ENCODE measurements at regions not wholly inside any gene's neighbourhood (a gene's known extent, or its start where the extent isn't known, plus 50 kb on each side); places are given as distances from the start of the nearest gene placed in this dataset.

GRCh38 chr11:128349650-128350299 lies 237.6 kb downstream of the ETS1 start:
- Mint-ChIP-seq H3K4me1 (peaks cover 58% of the 10 kb centered on the region), H3K27ac (peak overlapping the region; percentile 70), H3K27me3 (no peaks in the 10 kb centered on the region), H3K9me3 (no peaks in the 10 kb centered on the region), H3K4me3 (peak overlapping the region; percentile 50), H3K36me3 (ENCODE audit: low read depth) (peaks cover 3% of the 10 kb centered on the region)
- intact Hi-C loops (cut with micrococcal nuclease): no loop called here
- no peak for DNase-seq

DNA sequence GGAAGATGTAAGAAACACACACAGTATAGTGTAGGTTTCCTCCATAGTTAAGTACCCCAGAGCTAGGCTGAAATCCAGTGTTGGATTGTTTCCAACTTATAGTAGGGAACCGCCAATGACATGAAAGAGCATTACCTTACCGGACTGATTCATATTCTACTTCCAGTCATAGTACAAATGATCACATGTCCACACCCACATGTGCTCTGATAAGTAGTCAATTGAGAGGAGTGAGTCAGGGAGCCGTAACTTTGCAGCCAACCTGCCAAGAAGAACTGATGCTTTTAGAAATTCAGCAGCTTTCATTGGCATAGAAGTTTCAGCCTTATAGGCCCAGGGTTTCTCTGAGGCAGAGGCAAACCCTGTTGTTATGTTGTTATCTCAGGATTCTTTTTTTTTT lies 240.6 kb downstream of the ETS1 start:
- H3K27ac Mint-ChIP-seq: peak overlapping the region; percentile 69
- intact Hi-C loops (cut with micrococcal nuclease): no loop called here
- H3K9me3 Mint-ChIP-seq: peaks cover 7% of the 10 kb centered on the region
- peak; percentile 67 for DNase-seq
- H3K27me3 Mint-ChIP-seq: no peaks in the 10 kb centered on the region
- H3K36me3 Mint-ChIP-seq (ENCODE audit: low read depth): peaks cover 7% of the 10 kb centered on the region
- peak overlapping the region; percentile 20 for H3K4me3 Mint-ChIP-seq
- peaks cover 72% of the 10 kb centered on the region for H3K4me1 Mint-ChIP-seq

DNA sequence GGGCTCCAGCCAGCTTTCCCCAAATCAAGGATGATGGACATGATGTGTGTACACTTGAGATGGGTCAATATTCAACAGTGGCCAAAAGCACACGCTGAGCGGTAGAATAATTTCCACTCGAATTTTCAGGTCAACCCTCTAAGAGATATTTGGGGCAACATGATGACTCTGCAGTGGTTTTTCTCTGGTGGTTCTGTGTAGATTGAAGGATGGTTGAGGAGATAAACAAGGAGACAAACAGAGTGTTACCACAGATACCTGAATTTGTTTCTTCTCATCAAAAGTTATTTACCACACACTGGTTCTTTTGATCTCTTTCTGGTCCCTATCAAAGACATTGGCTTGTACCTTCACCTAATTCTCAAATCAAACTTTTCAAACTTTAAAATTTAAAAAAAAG lies 242.0 kb downstream of the ETS1 start:
- no peak overlapping the region for H3K4me3 Mint-ChIP-seq

DNA sequence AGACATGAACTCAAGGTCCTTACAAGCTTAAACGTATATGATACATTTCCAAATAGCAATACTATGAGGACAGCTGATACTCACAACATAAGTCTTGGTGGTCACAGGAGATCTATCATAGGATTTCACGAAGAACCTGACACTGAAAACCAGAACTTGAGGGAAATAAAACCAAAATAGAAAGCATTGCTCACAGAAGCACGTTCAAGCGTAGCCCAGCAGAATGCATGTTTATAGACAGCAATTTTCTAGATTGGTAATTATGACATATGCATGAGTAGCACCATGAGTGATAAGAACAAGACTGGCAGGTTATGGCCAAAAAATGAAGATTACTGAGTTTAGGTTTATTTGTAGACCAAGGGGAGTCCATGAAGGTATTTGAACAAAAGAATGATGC lies 243.5 kb downstream of the ETS1 start:
- Mint-ChIP-seq H3K4me1 (peaks cover 76% of the 10 kb centered on the region), H3K4me3 (peak overlapping the region; percentile 24), H3K27ac (peak overlapping the region; percentile 88), H3K36me3 (ENCODE audit: low read depth) (peaks cover 9% of the 10 kb centered on the region), H3K27me3 (no peaks in the 10 kb centered on the region), H3K9me3 (peaks cover 7% of the 10 kb centered on the region)
- DNase-seq: peak; percentile 72
- intact Hi-C loops (cut with micrococcal nuclease): loop anchor here (1.0 to 5.0 kb wide), 13 partner anchors 16 to 285 kb away; no protein-coding TSS in a partner anchor

More for the DNA sequence above, 242.0 kb downstream of the ETS1 start:
- Mint-ChIP-seq H3K36me3 (ENCODE audit: low read depth) (peaks cover 7% of the 10 kb centered on the region), H3K27me3 (no peaks in the 10 kb centered on the region), H3K4me1 (peaks cover 75% of the 10 kb centered on the region), H3K9me3 (peaks cover 7% of the 10 kb centered on the region), H3K27ac (peak overlapping the region; percentile 85)
- DNase-seq: peak; percentile 78
- intact Hi-C loops (cut with micrococcal nuclease): loop anchor here (2.0 kb wide), 1 partner anchor 77 kb away; no protein-coding TSS in a partner anchor

DNA sequence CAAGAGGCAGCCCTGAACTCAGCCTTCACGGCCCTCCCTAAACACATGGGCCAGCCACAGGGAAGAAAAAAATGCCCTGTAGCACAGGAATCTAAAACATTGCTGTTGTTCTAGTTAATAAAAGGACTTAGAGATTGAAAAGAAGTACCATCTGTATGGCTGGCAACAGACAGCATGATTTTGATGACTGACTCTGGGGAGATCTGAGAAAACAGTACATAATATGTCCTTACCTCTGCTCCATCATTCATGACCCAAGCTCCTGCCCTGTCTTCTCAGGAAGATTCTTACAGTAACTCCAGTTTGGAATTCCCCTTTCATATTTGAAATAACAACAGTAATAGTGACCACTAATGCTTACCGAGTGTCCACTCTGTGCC lies 244.2 kb downstream of the ETS1 start:
- H3K27me3 Mint-ChIP-seq: no peaks in the 10 kb centered on the region
- H3K27ac Mint-ChIP-seq: peak overlapping the region; percentile 88
- intact Hi-C loops (cut with micrococcal nuclease): loop anchor here (1.0 to 5.0 kb wide), 12 partner anchors 15 to 286 kb away; no protein-coding TSS in a partner anchor
- peaks cover 7% of the 10 kb centered on the region for H3K9me3 Mint-ChIP-seq
- DNase-seq: no peak
- peak overlapping the region; percentile 24 for H3K4me3 Mint-ChIP-seq
- H3K4me1 Mint-ChIP-seq: peaks cover 77% of the 10 kb centered on the region
- H3K36me3 Mint-ChIP-seq (ENCODE audit: low read depth): peaks cover 9% of the 10 kb centered on the region

DNA sequence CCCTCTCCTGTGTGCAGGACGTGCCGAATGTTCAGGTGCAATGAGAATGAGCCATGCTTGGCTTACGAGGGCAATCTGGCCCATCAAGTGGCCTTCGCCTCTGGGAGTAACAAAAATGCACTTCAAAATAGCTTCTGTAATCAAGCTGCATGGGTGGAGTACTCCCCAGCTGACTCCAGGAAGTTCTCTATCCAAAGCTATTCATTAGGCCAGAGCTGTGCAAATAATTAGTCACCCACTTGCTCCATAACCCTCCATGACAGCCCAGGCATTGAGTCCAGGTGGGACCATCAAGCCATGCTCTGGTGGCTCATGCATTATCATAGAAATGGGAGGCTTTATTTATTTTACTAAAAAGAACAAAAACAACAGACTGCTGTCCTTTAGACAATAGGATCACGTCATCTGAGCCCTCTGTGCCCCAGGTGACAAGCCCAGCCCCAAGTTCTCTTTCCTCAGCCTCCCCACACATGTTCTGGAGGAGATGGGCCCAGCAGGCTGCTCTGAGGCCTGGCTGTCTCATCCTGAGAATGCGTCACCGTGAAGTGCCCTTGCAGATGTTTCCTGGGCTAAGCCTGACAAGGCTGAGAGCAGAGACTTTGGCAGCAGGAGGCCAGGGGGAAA lies 244.7 kb downstream of the ETS1 start:
- Mint-ChIP-seq H3K4me1 (peaks cover 79% of the 10 kb centered on the region), H3K36me3 (ENCODE audit: low read depth) (peaks cover 9% of the 10 kb centered on the region), H3K27ac (peak overlapping the region; percentile 88), H3K27me3 (no peaks in the 10 kb centered on the region), H3K9me3 (peaks cover 10% of the 10 kb centered on the region), H3K4me3 (peak overlapping the region; percentile 24)
- peak; percentile 90 for DNase-seq
- intact Hi-C loops (cut with micrococcal nuclease): loop anchor here (1.0 to 5.0 kb wide), 13 partner anchors 14 to 287 kb away; no protein-coding TSS in a partner anchor

DNA sequence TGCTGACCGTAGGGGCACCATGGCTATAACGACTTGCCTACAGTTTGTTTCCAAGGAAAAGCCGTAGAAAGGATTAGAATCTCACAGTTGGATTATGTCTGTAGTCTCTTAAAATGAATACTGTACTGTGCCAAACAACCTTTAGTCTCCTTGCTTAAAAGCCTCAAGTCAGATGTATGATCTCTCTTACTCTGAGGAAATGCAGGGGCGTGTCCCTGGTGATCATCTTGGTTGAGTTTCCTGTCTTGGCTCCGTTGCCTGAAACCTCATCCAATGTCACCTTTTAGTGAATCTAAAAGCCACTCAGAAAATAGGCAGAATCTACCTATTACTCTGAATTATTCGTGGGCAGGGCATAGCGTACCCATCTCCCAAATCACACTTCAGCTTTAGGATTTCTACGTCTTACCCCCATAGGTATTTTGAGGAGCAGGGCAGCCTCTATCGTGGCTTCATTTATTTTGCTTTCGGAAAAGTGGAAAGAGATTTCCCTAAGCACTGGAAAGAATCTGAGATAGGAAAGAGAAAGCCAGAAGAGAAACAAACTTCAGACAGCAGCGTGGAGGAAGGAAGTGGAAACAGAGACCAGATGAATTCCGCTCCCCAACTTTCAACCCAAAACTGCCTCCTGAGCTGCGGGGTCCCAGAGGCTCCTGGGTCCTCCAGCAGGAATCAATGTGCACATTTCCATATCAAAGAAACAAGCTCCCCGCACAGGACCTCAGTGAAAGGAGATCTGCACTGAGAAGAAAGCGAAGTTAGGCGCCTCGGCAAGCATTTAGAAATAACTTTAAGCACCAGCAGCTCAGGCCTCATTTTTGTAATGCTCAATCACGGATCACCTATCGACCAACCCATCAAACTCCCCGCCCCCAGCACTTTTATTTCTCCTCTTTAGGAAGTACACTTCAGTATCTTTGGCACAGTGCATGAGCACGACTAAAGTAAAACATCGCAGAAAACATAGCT lies 245.8 kb downstream of the ETS1 start:
- Mint-ChIP-seq H3K27ac (peak overlapping the region; percentile 88), H3K4me3 (peak overlapping the region; percentile 24), H3K9me3 (peaks cover 10% of the 10 kb centered on the region), H3K4me1 (peaks cover 78% of the 10 kb centered on the region), H3K36me3 (ENCODE audit: low read depth) (peaks cover 9% of the 10 kb centered on the region), H3K27me3 (no peaks in the 10 kb centered on the region)
- intact Hi-C loops (cut with micrococcal nuclease): loop anchor here (1.0 to 5.0 kb wide), 5 partner anchors 38 to 181 kb away; no protein-coding TSS in a partner anchor
- peak; percentile 90 for DNase-seq

GRCh38 chr11:128339792-128340191 lies 247.6 kb downstream of the ETS1 start:
- H3K27ac Mint-ChIP-seq: peak overlapping the region; percentile 89
- no peaks in the 10 kb centered on the region for H3K27me3 Mint-ChIP-seq
- H3K9me3 Mint-ChIP-seq: peaks cover 10% of the 10 kb centered on the region
- peak overlapping the region; percentile 41 for H3K4me3 Mint-ChIP-seq
- peak; percentile 56 for DNase-seq
- intact Hi-C loops (cut with micrococcal nuclease): loop anchor here (1.0 to 5.0 kb wide), 3 partner anchors 11 to 168 kb away; no protein-coding TSS in a partner anchor
- H3K4me1 Mint-ChIP-seq: peaks cover 71% of the 10 kb centered on the region
- peaks cover 5% of the 10 kb centered on the region for H3K36me3 Mint-ChIP-seq (ENCODE audit: low read depth)

- no peak overlapping the region for H3K4me3 Mint-ChIP-seq
- H3K36me3 Mint-ChIP-seq (ENCODE audit: low read depth): peaks cover 2% of the 10 kb centered on the region
- H3K27me3 Mint-ChIP-seq: no peaks in the 10 kb centered on the region
- no peak for DNase-seq
- intact Hi-C loops (cut with micrococcal nuclease): loop anchor here (1.0 kb wide), 1 partner anchor 11 kb away; no protein-coding TSS in a partner anchor
- peaks cover 73% of the 10 kb centered on the region for H3K4me1 Mint-ChIP-seq
- H3K9me3 Mint-ChIP-seq: peaks cover 3% of the 10 kb centered on the region
- peak overlapping the region; percentile 60 for H3K27ac Mint-ChIP-seq
Observed at GRCh38 chr11:128338811-128339210, 248.5 kb downstream of the ETS1 start.

- peak overlapping the region; percentile 32 for H3K27ac Mint-ChIP-seq
- intact Hi-C loops (cut with micrococcal nuclease): no loop called here
- peaks cover 60% of the 10 kb centered on the region for H3K4me1 Mint-ChIP-seq
- H3K4me3 Mint-ChIP-seq: no peak overlapping the region
- peaks cover 3% of the 10 kb centered on the region for H3K9me3 Mint-ChIP-seq
- no peak for DNase-seq
- no peaks in the 10 kb centered on the region for H3K27me3 Mint-ChIP-seq
- peaks cover 2% of the 10 kb centered on the region for H3K36me3 Mint-ChIP-seq (ENCODE audit: low read depth)
Observed at GRCh38 chr11:128336203-128336602, 251.2 kb downstream of the ETS1 start.

GRCh38 chr11:128335729-128336128 lies 251.6 kb downstream of the ETS1 start:
- Mint-ChIP-seq H3K27ac (no peak overlapping the region), H3K4me3 (no peak overlapping the region), H3K4me1 (peaks cover 61% of the 10 kb centered on the region), H3K9me3 (peaks cover 3% of the 10 kb centered on the region), H3K36me3 (ENCODE audit: low read depth) (peaks cover 2% of the 10 kb centered on the region), H3K27me3 (no peaks in the 10 kb centered on the region)
- intact Hi-C loops (cut with micrococcal nuclease): no loop called here
- no peak for DNase-seq

- no peak overlapping the region for H3K27ac Mint-ChIP-seq
- H3K4me3 Mint-ChIP-seq: no peak overlapping the region
- no peak for DNase-seq
- peaks cover 62% of the 10 kb centered on the region for H3K4me1 Mint-ChIP-seq
- H3K36me3 Mint-ChIP-seq (ENCODE audit: low read depth): peaks cover 2% of the 10 kb centered on the region
- peaks cover 3% of the 10 kb centered on the region for H3K9me3 Mint-ChIP-seq
- intact Hi-C loops (cut with micrococcal nuclease): no loop called here
- H3K27me3 Mint-ChIP-seq: no peaks in the 10 kb centered on the region
Observed at GRCh38 chr11:128334311-128335044, 252.9 kb downstream of the ETS1 start.

- intact Hi-C loops (cut with micrococcal nuclease): no loop called here
- H3K4me1 Mint-ChIP-seq: peaks cover 72% of the 10 kb centered on the region
Observed at GRCh38 chr11:128331317-128331716, 256.0 kb downstream of the ETS1 start.

More at GRCh38 chr11:128331317-128331716, 256.0 kb downstream of the ETS1 start:
- Mint-ChIP-seq H3K4me3 (peak overlapping the region; percentile 9), H3K9me3 (no peaks in the 10 kb centered on the region), H3K27ac (peak overlapping the region; percentile 97), H3K36me3 (ENCODE audit: low read depth) (peaks cover 2% of the 10 kb centered on the region), H3K27me3 (no peaks in the 10 kb centered on the region)
- DNase-seq: peak; percentile 77

Measured in activated CD4-positive, alpha-beta T cell treated with anti-CD3 and anti-CD28 coated beads, Interleukin-2, amount 10 ng/mL, durations not matched to agents 24 days and 14 days (primary cell).